Activated naive CD8-positive, alpha-beta T cell treated with anti-CD3 and anti-CD28 coated beads, Interleukin-2, amount 50 U/mL, for 24 hours (primary cell): ENCODE measurements at regions not wholly inside any gene's neighbourhood (a gene's known extent, or its start where the extent isn't known, plus 50 kb on each side); places are given as distances from the start of the nearest gene placed in this dataset.

Experiments
- ATAC-seq: fragments of 150-1000 bp; cut with Tn5 transposase; one replicate; pipeline ENCODE4 v1.10.0; 2021
- DNase-seq: peaks from one replicate; pipeline ENCODE4 v3.0.0; 2021
- H3K27ac Mint-ChIP-seq: one replicate; pipeline ENCODE4 v1.8.0; 2021; ENCODE audit warnings: mild to moderate bottlenecking, mixed read lengths
- H3K27me3 Mint-ChIP-seq: one replicate; pipeline ENCODE4 v1.8.0; 2021; ENCODE audit warnings: mixed read lengths
- H3K36me3 Mint-ChIP-seq: one replicate; pipeline ENCODE4 v1.8.0; 2021; ENCODE audit warnings: low read depth, mixed read lengths
- H3K4me1 Mint-ChIP-seq: one replicate; pipeline ENCODE4 v1.8.0; 2021; ENCODE audit warnings: mixed read lengths
- H3K4me3 Mint-ChIP-seq: one replicate; pipeline ENCODE4 v1.8.0; 2021; ENCODE audit warnings: mild to moderate bottlenecking, moderate library complexity, mixed read lengths
- H3K9me3 Mint-ChIP-seq: one replicate; pipeline ENCODE4 v1.8.0; 2021; ENCODE audit warnings: mixed read lengths

GRCh38 chr1:244196571-244197285 lies 145.6 kb downstream of the ZBTB18 start:
- Mint-ChIP-seq H3K4me1 (no peaks in the 10 kb centered on the region), H3K27me3 (no peaks in the 10 kb centered on the region), H3K36me3 (no peaks in the 10 kb centered on the region), H3K4me3 (no peak overlapping the region), H3K27ac (no peak overlapping the region), H3K9me3 (no peaks in the 10 kb centered on the region)
- DNase-seq (no peak), ATAC-seq (no peak)

- no peak for DNase-seq
- no peak for ATAC-seq
- no peaks in the 10 kb centered on the region for H3K9me3 Mint-ChIP-seq
- no peaks in the 10 kb centered on the region for H3K27me3 Mint-ChIP-seq
- no peak overlapping the region for H3K4me3 Mint-ChIP-seq
- H3K27ac Mint-ChIP-seq: no peak overlapping the region
- H3K4me1 Mint-ChIP-seq: no peaks in the 10 kb centered on the region
- no peaks in the 10 kb centered on the region for H3K36me3 Mint-ChIP-seq
Observed at GRCh38 chr1:244197851-244198375, 146.8 kb downstream of the ZBTB18 start.

GRCh38 chr1:244199902-244200301 lies 148.8 kb downstream of the ZBTB18 start:
- H3K36me3 Mint-ChIP-seq: no peaks in the 10 kb centered on the region
- no peaks in the 10 kb centered on the region for H3K4me1 Mint-ChIP-seq
- H3K27me3 Mint-ChIP-seq: no peaks in the 10 kb centered on the region
- no peaks in the 10 kb centered on the region for H3K9me3 Mint-ChIP-seq
- ATAC-seq: no peak
- H3K27ac Mint-ChIP-seq: no peak overlapping the region
- no peak overlapping the region for H3K4me3 Mint-ChIP-seq
- no peak for DNase-seq

GRCh38 chr1:244200596-244200995 lies 149.5 kb downstream of the ZBTB18 start:
- Mint-ChIP-seq H3K9me3 (no peaks in the 10 kb centered on the region), H3K27me3 (no peaks in the 10 kb centered on the region), H3K27ac (no peak overlapping the region), H3K4me3 (no peak overlapping the region), H3K4me1 (no peaks in the 10 kb centered on the region), H3K36me3 (no peaks in the 10 kb centered on the region)
- DNase-seq: no peak
- no peak for ATAC-seq

- no peak overlapping the region for H3K4me3 Mint-ChIP-seq
- H3K36me3 Mint-ChIP-seq: no peaks in the 10 kb centered on the region
- ATAC-seq (no peak), DNase-seq (no peak)
- H3K4me1 Mint-ChIP-seq: no peaks in the 10 kb centered on the region
- no peaks in the 10 kb centered on the region for H3K9me3 Mint-ChIP-seq
- H3K27ac Mint-ChIP-seq: no peak overlapping the region
- H3K27me3 Mint-ChIP-seq: no peaks in the 10 kb centered on the region
Observed at GRCh38 chr1:244201750-244202149, 150.7 kb downstream of the ZBTB18 start.

- H3K27me3 Mint-ChIP-seq: no peaks in the 10 kb centered on the region
- ATAC-seq (no peak), DNase-seq (no peak)
- H3K27ac Mint-ChIP-seq: no peak overlapping the region
- no peaks in the 10 kb centered on the region for H3K4me1 Mint-ChIP-seq
- no peak overlapping the region for H3K4me3 Mint-ChIP-seq
- no peaks in the 10 kb centered on the region for H3K36me3 Mint-ChIP-seq
- no peaks in the 10 kb centered on the region for H3K9me3 Mint-ChIP-seq
Observed at GRCh38 chr1:244204004-244204403, 152.9 kb downstream of the ZBTB18 start.

- Mint-ChIP-seq H3K36me3 (no peaks in the 10 kb centered on the region), H3K4me3 (no peak overlapping the region), H3K9me3 (no peaks in the 10 kb centered on the region), H3K27me3 (no peaks in the 10 kb centered on the region), H3K27ac (no peak overlapping the region), H3K4me1 (no peaks in the 10 kb centered on the region)
- no peak for DNase-seq
- ATAC-seq: no peak
Observed at GRCh38 chr1:244205171-244205570, 154.1 kb downstream of the ZBTB18 start.

GRCh38 chr1:244205906-244206305 lies 154.8 kb downstream of the ZBTB18 start:
- DNase-seq: no peak
- Mint-ChIP-seq H3K4me3 (no peak overlapping the region), H3K27ac (no peak overlapping the region), H3K4me1 (no peaks in the 10 kb centered on the region), H3K27me3 (no peaks in the 10 kb centered on the region), H3K9me3 (no peaks in the 10 kb centered on the region), H3K36me3 (no peaks in the 10 kb centered on the region)
- no peak for ATAC-seq

GRCh38 chr1:244207042-244207934 lies 156.2 kb downstream of the ZBTB18 start:
- Mint-ChIP-seq H3K27me3 (no peaks in the 10 kb centered on the region), H3K27ac (no peak overlapping the region), H3K4me3 (no peak overlapping the region), H3K36me3 (no peaks in the 10 kb centered on the region), H3K9me3 (no peaks in the 10 kb centered on the region), H3K4me1 (no peaks in the 10 kb centered on the region)
- DNase-seq: no peak
- ATAC-seq: no peak

- no peaks in the 10 kb centered on the region for H3K9me3 Mint-ChIP-seq
- no peaks in the 10 kb centered on the region for H3K36me3 Mint-ChIP-seq
- no peaks in the 10 kb centered on the region for H3K4me1 Mint-ChIP-seq
- H3K27me3 Mint-ChIP-seq: no peaks in the 10 kb centered on the region
- no peak for ATAC-seq
- no peak overlapping the region for H3K4me3 Mint-ChIP-seq
- DNase-seq: no peak
- no peak overlapping the region for H3K27ac Mint-ChIP-seq
Observed at GRCh38 chr1:244207935-244208244, 156.8 kb downstream of the ZBTB18 start.

GRCh38 chr1:244209955-244210354 lies 158.9 kb downstream of the ZBTB18 start:
- DNase-seq (no peak), ATAC-seq (no peak)
- no peaks in the 10 kb centered on the region for H3K27me3 Mint-ChIP-seq
- no peaks in the 10 kb centered on the region for H3K36me3 Mint-ChIP-seq
- no peak overlapping the region for H3K4me3 Mint-ChIP-seq
- no peaks in the 10 kb centered on the region for H3K9me3 Mint-ChIP-seq
- no peak overlapping the region for H3K27ac Mint-ChIP-seq
- no peaks in the 10 kb centered on the region for H3K4me1 Mint-ChIP-seq

GRCh38 chr1:244210884-244211558 lies 159.9 kb downstream of the ZBTB18 start:
- H3K4me3 Mint-ChIP-seq: no peak overlapping the region
- no peak for DNase-seq

GRCh38 chr1:244211559-244211944 lies 160.5 kb downstream of the ZBTB18 start:
- H3K27me3 Mint-ChIP-seq: no peaks in the 10 kb centered on the region
- DNase-seq (no peak), ATAC-seq (no peak)
- H3K4me1 Mint-ChIP-seq: no peaks in the 10 kb centered on the region
- no peak overlapping the region for H3K27ac Mint-ChIP-seq
- H3K4me3 Mint-ChIP-seq: no peak overlapping the region
- H3K9me3 Mint-ChIP-seq: no peaks in the 10 kb centered on the region
- no peaks in the 10 kb centered on the region for H3K36me3 Mint-ChIP-seq

More at GRCh38 chr1:244210884-244211558, 159.9 kb downstream of the ZBTB18 start:
- Mint-ChIP-seq H3K36me3 (no peaks in the 10 kb centered on the region), H3K4me1 (no peaks in the 10 kb centered on the region), H3K27me3 (no peaks in the 10 kb centered on the region), H3K9me3 (no peaks in the 10 kb centered on the region), H3K27ac (no peak overlapping the region)
- ATAC-seq: no peak

GRCh38 chr1:244212219-244212618 lies 161.1 kb downstream of the ZBTB18 start:
- ATAC-seq (no peak), DNase-seq (no peak)
- Mint-ChIP-seq H3K9me3 (no peaks in the 10 kb centered on the region), H3K36me3 (no peaks in the 10 kb centered on the region), H3K4me1 (no peaks in the 10 kb centered on the region), H3K27me3 (no peaks in the 10 kb centered on the region), H3K4me3 (no peak overlapping the region), H3K27ac (no peak overlapping the region)
